Esophagus muscularis mucosa (tissue), 4 donors: ENCODE measurements at regions not wholly inside any gene's neighbourhood (a gene's known extent, or its start where the extent isn't known, plus 50 kb on each side); places are given as distances from the start of the nearest gene placed in this dataset.
"Not testable (repeated sequence)": the region's sequence is repeated elsewhere in the genome, so short reads cannot be mapped to it uniquely, and the experiment has no call there.

ENCODE experiments used
- DNase-seq: peaks from one replicate; pipeline ENCODE4 v3.0.0-alpha.2; 2017; ENCODE audit errors: extremely low spot score
- H3K27ac ChIP-seq, 4 donors: fragments of 200-600 bp; sonication (generic); replicated peaks in 1 of 4; 1 replicate in 3 of 4; 2 replicates in 1 of 4; pipeline ENCODE4 v1.5.1; 2016 to 2019; ENCODE audit warnings: mild to moderate bottlenecking in 1 of 4
- H3K27me3 ChIP-seq, 4 donors: fragments of 200-600 bp; sonication (generic); one replicate each; pipeline versions ENCODE4 v1.5.1 to v1.6.0; 2016 to 2019
- H3K36me3 ChIP-seq, 4 donors: fragments of 200-600 bp; sonication (generic); one replicate each; pipeline ENCODE4 v1.5.1; 2016 to 2019
- H3K4me1 ChIP-seq, 4 donors: fragments of 200-600 bp; sonication (generic); one replicate each; pipeline ENCODE4 v1.5.1; 2016 to 2019
- H3K4me3 ChIP-seq, 4 donors: fragments of 200-600 bp; sonication (generic); 1 replicate in 2 of 4; 2 replicates in 2 of 4; pipeline ENCODE4 v1.5.1; 2016 to 2019; ENCODE audit warnings: mild to moderate bottlenecking in 4 of 4, moderate library complexity in 1 of 4
- H3K9me3 ChIP-seq, 4 donors: fragments of 200-600 bp; sonication (generic); 1 replicate in 3 of 4; 2 replicates in 1 of 4; pipeline ENCODE4 v1.5.1; 2016 to 2019
- CTCF ChIP-seq, 3 experiments: fragments of 200-600 bp in 2 of 3; fragments of 450-650 bp in 1 of 3; sonication (generic) in 2 of 3; IDR thresholded peaks; one replicate each; pipeline ENCODE4 v1.5.1; 2017 to 2019; ENCODE audit warnings: antibody characterized with exemption in 3 of 3, mild to moderate bottlenecking in 2 of 3, moderate library complexity in 1 of 3
- EP300 ChIP-seq: sonication (generic); formaldehyde crosslinking; IDR thresholded peaks from one replicate; pipeline ENCODE4 v1.6.1; 2017; ENCODE audit warnings: antibody characterized with exemption
- POLR2A ChIP-seq: fragments of 450-650 bp; IDR thresholded peaks from one replicate; pipeline ENCODE4 v1.6.1; 2017; ENCODE audit warnings: antibody characterized with exemption, moderate library complexity, mild to moderate bottlenecking, low read depth
- POLR2AphosphoS5 ChIP-seq, 2 donors: sonication (generic); formaldehyde crosslinking; IDR thresholded peaks; one replicate each; pipeline ENCODE4 v1.6.1; 2017; ENCODE audit warnings: antibody characterized with exemption in 2 of 2
- WGBS: methylation state at CpG from one replicate; pipeline ENCODE4 v1.1.5; 2018; 5-methylcytosine and 5-hydroxymethylcytosine counted together
- intact Hi-C: fragments of 100-400 bp; cut with DNase I; formaldehyde crosslinking; loops from one replicate; pipeline ENCODE4 v1.15.1; 2023

- Histone ChIP-seq H3K4me3 (no peak overlapping the region), H3K36me3 (no peaks in the 10 kb centered on the region), H3K9me3 (no peaks in the 10 kb centered on the region), H3K27me3 (no peaks in the 10 kb centered on the region), H3K4me1 (no peaks in the 10 kb centered on the region), H3K27ac (no peak overlapping the region)
- intact Hi-C loops: no loop called here
- TF ChIP-seq POLR2A (no peak), CTCF (IDR thresholded peaks at IDR 0.05) (no peak), EP300 (no peak), POLR2AphosphoS5 (IDR thresholded peaks at IDR 0.05) (no peak)
- 62% methylated on average over 2 of the region's 2 CpGs for WGBS
- DNase-seq: no peak
These were observed 389.7 kb upstream of the MDFIC2 start for GRCh38 chr3:70702132-70702531.

- WGBS: 81% methylated on average over 1 of the region's 1 CpG
- Histone ChIP-seq H3K4me1 (no peaks in the 10 kb centered on the region), H3K9me3 (no peaks in the 10 kb centered on the region), H3K36me3 (no peaks in the 10 kb centered on the region), H3K4me3 (no peak overlapping the region), H3K27me3 (no peaks in the 10 kb centered on the region), H3K27ac (no peak overlapping the region)
- TF ChIP-seq CTCF (IDR thresholded peaks at IDR 0.05): no peak
- TF ChIP-seq POLR2A: no peak
- no peak for TF ChIP-seq POLR2AphosphoS5 (IDR thresholded peaks at IDR 0.05)
- no peak for TF ChIP-seq EP300
- intact Hi-C loops: no loop called here
- no peak for DNase-seq
These were observed 372.3 kb upstream of the MDFIC2 start for GRCh38 chr3:70684701-70685100.

- H3K27ac ChIP-seq, H3K36me3 ChIP-seq, H3K4me1 ChIP-seq, H3K4me3 ChIP-seq, H3K27me3 ChIP-seq, H3K9me3 ChIP-seq, intact Hi-C loops, DNase-seq: not testable (repeated sequence)
- 97% methylated on average over 3 of the region's 3 CpGs for WGBS
These were observed 363.4 kb upstream of the MDFIC2 start for GRCh38 chr3:70675810-70676209.

- intact Hi-C loops: no loop called here
- H3K36me3 ChIP-seq: no peaks in the 10 kb centered on the region
- TF ChIP-seq POLR2AphosphoS5 (IDR thresholded peaks at IDR 0.05) (no peak), EP300 (no peak), POLR2A (no peak), CTCF (IDR thresholded peaks at IDR 0.05) (no peak)
- 87% methylated on average over 11 of the region's 11 CpGs for WGBS
- no peak overlapping the region for H3K27ac ChIP-seq
- H3K27me3 ChIP-seq: no peaks in the 10 kb centered on the region
- DNase-seq: no peak
- H3K4me3 ChIP-seq: no peak overlapping the region
- H3K4me1 ChIP-seq: peaks cover 0 to under 1% (median 0%) of the 10 kb centered on the region in 4 donors
- H3K9me3 ChIP-seq: no peaks in the 10 kb centered on the region
These were observed 346.3 kb upstream of the MDFIC2 start for GRCh38 chr3:70658513-70659310.

- 78% methylated on average over 2 of the region's 2 CpGs for WGBS
- no peaks in the 10 kb centered on the region for H3K9me3 ChIP-seq
- H3K4me1 ChIP-seq: no peaks in the 10 kb centered on the region
- TF ChIP-seq POLR2AphosphoS5 (IDR thresholded peaks at IDR 0.05): no peak
- no peak for TF ChIP-seq CTCF (IDR thresholded peaks at IDR 0.05)
- no peak for TF ChIP-seq EP300
- TF ChIP-seq POLR2A: no peak
- no peak for DNase-seq
- H3K36me3 ChIP-seq: no peaks in the 10 kb centered on the region
- no peak overlapping the region for H3K27ac ChIP-seq
- H3K4me3 ChIP-seq: no peak overlapping the region
- intact Hi-C loops: no loop called here
- H3K27me3 ChIP-seq: no peaks in the 10 kb centered on the region
These were observed 345.0 kb upstream of the MDFIC2 start for GRCh38 chr3:70657454-70657853.
